Stomach smooth muscle (tissue), 2 donors: ENCODE measurements at regions not wholly inside any gene's neighbourhood (a gene's known extent, or its start where the extent isn't known, plus 50 kb on each side); places are given as distances from the start of the nearest gene placed in this dataset.

Experiments
- H3K27ac ChIP-seq: one replicate; pipeline ENCODE4 v1.7.0; 2013; ENCODE audit warnings: mild to moderate bottlenecking, low read length, inconsistent platforms
- H3K27me3 ChIP-seq, 2 donors: one replicate each; pipeline ENCODE4 v1.7.0; 2013; ENCODE audit warnings: low read length in 2 of 2; ENCODE audit not compliant: insufficient read depth in 2 of 2, control insufficient read depth in 1 of 2
- H3K36me3 ChIP-seq, 2 donors: one replicate each; pipeline ENCODE4 v1.7.0; 2013; ENCODE audit warnings: low read length in 2 of 2; ENCODE audit not compliant: control insufficient read depth in 2 of 2, insufficient read depth in 2 of 2
- H3K4me1 ChIP-seq: one replicate; pipeline ENCODE4 v1.7.0; 2013; ENCODE audit warnings: low read length; ENCODE audit not compliant: control insufficient read depth, insufficient read depth
- H3K4me3 ChIP-seq, 2 donors: one replicate each; pipeline ENCODE4 v1.7.0; 2013; ENCODE audit warnings: low read length in 2 of 2
- H3K9ac ChIP-seq, 2 donors: one replicate each; pipeline ENCODE4 v1.7.0; 2013; ENCODE audit warnings: low read length in 2 of 2, mild to moderate bottlenecking in 1 of 2
- H3K9me3 ChIP-seq, 2 donors: one replicate each; pipeline ENCODE4 v1.7.0; 2013; ENCODE audit warnings: low read length in 2 of 2; ENCODE audit not compliant: control insufficient read depth in 2 of 2
- donor health status: healthy.
- donor health status: Pancreatic carcinoma.

- Histone ChIP-seq H3K27ac (no peak overlapping the region), H3K4me3 (no peak overlapping the region), H3K9me3 (no peaks in the 10 kb centered on the region), H3K36me3 (no peaks in the 10 kb centered on the region), H3K9ac (no peak overlapping the region), H3K27me3 (no peaks in the 10 kb centered on the region), H3K4me1 (no peaks in the 10 kb centered on the region)
Observed at GRCh38 chr7:82629583-82629982, 186.0 kb upstream of the CACNA2D1 start.

- Histone ChIP-seq H3K9me3 (no peaks in the 10 kb centered on the region), H3K9ac (no peak overlapping the region), H3K4me3 (no peak overlapping the region), H3K4me1 (no peaks in the 10 kb centered on the region), H3K36me3 (no peaks in the 10 kb centered on the region), H3K27me3 (no peaks in the 10 kb centered on the region), H3K27ac (no peak overlapping the region)
Observed at GRCh38 chr7:82625377-82625776, 181.8 kb upstream of the CACNA2D1 start.

- Histone ChIP-seq H3K4me1 (no peaks in the 10 kb centered on the region), H3K9ac (no peak overlapping the region), H3K36me3 (no peaks in the 10 kb centered on the region)
Observed at GRCh38 chr7:82624965-82625364, 181.4 kb upstream of the CACNA2D1 start.

GRCh38 chr7:82624337-82624736 is 180.8 kb upstream of the CACNA2D1 start:
- no peak overlapping the region for H3K27ac ChIP-seq
- no peaks in the 10 kb centered on the region for H3K36me3 ChIP-seq
- H3K4me3 ChIP-seq, result no peak overlapping the region
- no peaks in the 10 kb centered on the region for H3K9me3 ChIP-seq
- no peak overlapping the region for H3K9ac ChIP-seq
- H3K4me1 ChIP-seq, result no peaks in the 10 kb centered on the region
- no peaks in the 10 kb centered on the region for H3K27me3 ChIP-seq

More at GRCh38 chr7:82624965-82625364, 181.4 kb upstream of the CACNA2D1 start:
- H3K27me3 ChIP-seq, result no peaks in the 10 kb centered on the region
- no peak overlapping the region for H3K27ac ChIP-seq
- no peak overlapping the region for H3K4me3 ChIP-seq
- no peaks in the 10 kb centered on the region for H3K9me3 ChIP-seq

- no peaks in the 10 kb centered on the region for H3K9me3 ChIP-seq
- H3K27ac ChIP-seq, result no peak overlapping the region
- no peaks in the 10 kb centered on the region for H3K4me1 ChIP-seq
- no peak overlapping the region for H3K9ac ChIP-seq
- H3K36me3 ChIP-seq, result no peaks in the 10 kb centered on the region
- H3K27me3 ChIP-seq, result no peaks in the 10 kb centered on the region
- H3K4me3 ChIP-seq, result no peak overlapping the region
Observed at GRCh38 chr7:82623812-82624211, 180.2 kb upstream of the CACNA2D1 start.

- Histone ChIP-seq H3K27ac (no peak overlapping the region), H3K9ac (no peak overlapping the region), H3K4me3 (no peak overlapping the region), H3K36me3 (no peaks in the 10 kb centered on the region), H3K9me3 (no peaks in the 10 kb centered on the region), H3K27me3 (no peaks in the 10 kb centered on the region), H3K4me1 (no peaks in the 10 kb centered on the region)
Observed at GRCh38 chr7:82617156-82617555, 173.6 kb upstream of the CACNA2D1 start.

- Histone ChIP-seq H3K4me1 (no peaks in the 10 kb centered on the region), H3K27me3 (no peaks in the 10 kb centered on the region), H3K36me3 (no peaks in the 10 kb centered on the region), H3K9ac (no peak overlapping the region), H3K9me3 (no peaks in the 10 kb centered on the region), H3K27ac (no peak overlapping the region), H3K4me3 (no peak overlapping the region)
Observed at GRCh38 chr7:82616059-82616728, 172.6 kb upstream of the CACNA2D1 start.

GRCh38 chr7:82615527-82615926 is 171.9 kb upstream of the CACNA2D1 start:
- no peak overlapping the region for H3K9ac ChIP-seq
- no peaks in the 10 kb centered on the region for H3K36me3 ChIP-seq
- no peaks in the 10 kb centered on the region for H3K27me3 ChIP-seq
- no peaks in the 10 kb centered on the region for H3K4me1 ChIP-seq
- H3K27ac ChIP-seq, result no peak overlapping the region
- H3K9me3 ChIP-seq, result no peaks in the 10 kb centered on the region
- no peak overlapping the region for H3K4me3 ChIP-seq

- no peak overlapping the region for H3K4me3 ChIP-seq
- H3K4me1 ChIP-seq, result no peaks in the 10 kb centered on the region
- no peaks in the 10 kb centered on the region for H3K27me3 ChIP-seq
- H3K36me3 ChIP-seq, result no peaks in the 10 kb centered on the region
- H3K9me3 ChIP-seq, result no peaks in the 10 kb centered on the region
- H3K27ac ChIP-seq, result no peak overlapping the region
- no peak overlapping the region for H3K9ac ChIP-seq
Observed at GRCh38 chr7:82609746-82610145, 166.2 kb upstream of the CACNA2D1 start.

GRCh38 chr7:82605247-82605864 is 161.8 kb upstream of the CACNA2D1 start:
- H3K4me3 ChIP-seq, result no peak overlapping the region
- H3K9ac ChIP-seq, result no peak overlapping the region
- no peak overlapping the region for H3K27ac ChIP-seq
- no peaks in the 10 kb centered on the region for H3K4me1 ChIP-seq
- no peaks in the 10 kb centered on the region for H3K27me3 ChIP-seq
- H3K9me3 ChIP-seq, result no peaks in the 10 kb centered on the region
- no peaks in the 10 kb centered on the region for H3K36me3 ChIP-seq

GRCh38 chr7:82602066-82602465 is 158.5 kb upstream of the CACNA2D1 start:
- Histone ChIP-seq H3K9me3 (no peaks in the 10 kb centered on the region), H3K27ac (no peak overlapping the region), H3K27me3 (no peaks in the 10 kb centered on the region), H3K9ac (no peak overlapping the region), H3K4me3 (no peak overlapping the region), H3K4me1 (no peaks in the 10 kb centered on the region), H3K36me3 (no peaks in the 10 kb centered on the region)
